OCI-LY3 (cell line): ENCODE measurements at regions not wholly inside any gene's neighbourhood (a gene's known extent, or its start where the extent isn't known, plus 50 kb on each side); places are given as distances from the start of the nearest gene placed in this dataset.

Source experiments
- H2AFZ ChIP-seq: fragments of 200-600, 300-600 bp; shearing (Covaris generic); 2 replicates; pipeline ENCODE4 v1.6.0; 2014; ENCODE audit warnings: antibody characterized with exemption, low read depth, low read length
- H3K27ac ChIP-seq: fragments of 200-600, 300-600 bp; sonication (generic); 2 replicates; pipeline ENCODE4 v1.5.1; 2014; ENCODE audit warnings: mild to moderate bottlenecking, low read length, moderate library complexity, mixed read lengths
- H3K27me3 ChIP-seq: fragments of 200-600, 300-600 bp; sonication (generic); 2 replicates; pipeline ENCODE4 v1.6.1; 2014; ENCODE audit warnings: low read depth, low read length, mixed read lengths
- H3K36me3 ChIP-seq: fragments of 200-600, 300-600 bp; sonication (generic); replicated peaks from 2 replicates; pipeline ENCODE3; 2014; ENCODE audit warnings: low read depth, low read length, mixed read lengths
- H3K4me1 ChIP-seq: fragments of 300-600, 200-600 bp; sonication (generic); 2 replicates; pipeline ENCODE4 v1.6.1; 2014; ENCODE audit warnings: low read length, mixed read lengths
- H3K4me2 ChIP-seq: fragments of 200-600, 300-600 bp; sonication (generic); 2 replicates; pipeline ENCODE4 v1.6.1; 2014; ENCODE audit warnings: low read length, mixed read lengths
- H3K4me3 ChIP-seq: fragments of 300-600, 200-600 bp; sonication (generic); 2 replicates; pipeline ENCODE4 v1.5.1; 2014; ENCODE audit warnings: antibody characterized with exemption, mild to moderate bottlenecking, low read length, moderate library complexity
- H3K79me2 ChIP-seq: fragments of 300-600, 200-600 bp; shearing (Covaris generic); 2 replicates; pipeline ENCODE4 v1.6.1; 2014; ENCODE audit warnings: mild to moderate bottlenecking, low read length, mixed read lengths
- H3K9ac ChIP-seq: fragments of 300-600, 200-600 bp; shearing (Covaris generic); 2 replicates; pipeline ENCODE4 v1.6.0; 2014; ENCODE audit warnings: mild to moderate bottlenecking, low read length, moderate library complexity
- H3K9me3 ChIP-seq: fragments of 200-600, 300-600 bp; shearing (Covaris generic); 2 replicates; pipeline ENCODE4 v1.6.1; 2014; ENCODE audit warnings: low read length, mixed read lengths; ENCODE audit not compliant: insufficient read depth
- H4K20me1 ChIP-seq: fragments of 200-600, 300-600 bp; sonication (generic); 2 replicates; pipeline ENCODE4 v1.6.1; 2016; ENCODE audit warnings: low read length, mixed read lengths; ENCODE audit not compliant: insufficient read depth
- EZH2phosphoT487 ChIP-seq: fragments of 200-600 bp; shearing (Covaris generic); IDR thresholded peaks from 2 replicates; pipeline ENCODE4 v1.6.1; 2018; ENCODE audit warnings: antibody characterized with exemption, mixed run types, low read depth
- TF ChIP-seq, protein P1 (sequence below): fragments of 200-600, 300-600 bp; sonication (generic); IDR thresholded peaks from 2 replicates; pipeline ENCODE4 v1.5.1; 2014; ENCODE audit warnings: antibody characterized with exemption, low read length, low read depth

DNA sequence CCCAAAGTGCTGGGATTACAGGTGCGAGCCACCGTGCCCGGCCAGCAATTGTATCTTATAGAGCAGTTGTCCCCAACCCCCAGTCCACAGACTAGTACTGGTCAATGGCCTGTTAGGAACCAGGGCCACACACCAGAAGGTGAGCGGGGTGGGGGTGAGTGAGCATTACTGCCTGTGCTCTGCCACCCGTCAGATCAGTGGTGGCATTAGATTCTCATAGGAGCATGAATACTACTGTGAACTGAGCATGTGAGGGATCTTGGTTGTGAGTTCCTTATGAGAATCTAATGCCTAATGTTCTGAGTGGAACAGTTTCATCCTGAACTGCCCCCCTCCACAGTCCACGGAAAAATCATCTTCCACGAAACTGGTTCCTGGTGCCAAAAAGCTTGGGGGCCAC is 328.0 kb upstream of the BOD1L1 start:
- H3K36me3 ChIP-seq: no peaks in the 10 kb centered on the region
- no peak overlapping the region for H2AFZ ChIP-seq
- no peak overlapping the region for H3K27ac ChIP-seq
- 0 out of 2 replicates have a peak, but pooled peaks cover 4% of the 10 kb centered on the region for H3K27me3 ChIP-seq
- H3K9me3 ChIP-seq: no peaks in the 10 kb centered on the region
- no peaks in the 10 kb centered on the region for H3K79me2 ChIP-seq
- H3K4me2 ChIP-seq: no peak overlapping the region
- H3K4me1 ChIP-seq: peaks cover 18% of the 10 kb centered on the region
- TF ChIP-seq, protein P1, sequence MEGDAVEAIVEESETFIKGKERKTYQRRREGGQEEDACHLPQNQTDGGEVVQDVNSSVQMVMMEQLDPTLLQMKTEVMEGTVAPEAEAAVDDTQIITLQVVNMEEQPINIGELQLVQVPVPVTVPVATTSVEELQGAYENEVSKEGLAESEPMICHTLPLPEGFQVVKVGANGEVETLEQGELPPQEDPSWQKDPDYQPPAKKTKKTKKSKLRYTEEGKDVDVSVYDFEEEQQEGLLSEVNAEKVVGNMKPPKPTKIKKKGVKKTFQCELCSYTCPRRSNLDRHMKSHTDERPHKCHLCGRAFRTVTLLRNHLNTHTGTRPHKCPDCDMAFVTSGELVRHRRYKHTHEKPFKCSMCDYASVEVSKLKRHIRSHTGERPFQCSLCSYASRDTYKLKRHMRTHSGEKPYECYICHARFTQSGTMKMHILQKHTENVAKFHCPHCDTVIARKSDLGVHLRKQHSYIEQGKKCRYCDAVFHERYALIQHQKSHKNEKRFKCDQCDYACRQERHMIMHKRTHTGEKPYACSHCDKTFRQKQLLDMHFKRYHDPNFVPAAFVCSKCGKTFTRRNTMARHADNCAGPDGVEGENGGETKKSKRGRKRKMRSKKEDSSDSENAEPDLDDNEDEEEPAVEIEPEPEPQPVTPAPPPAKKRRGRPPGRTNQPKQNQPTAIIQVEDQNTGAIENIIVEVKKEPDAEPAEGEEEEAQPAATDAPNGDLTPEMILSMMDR: no peak
- TF ChIP-seq EZH2phosphoT487: no peak
- no peak overlapping the region for H3K9ac ChIP-seq
- H3K4me3 ChIP-seq: no peak overlapping the region
- no peaks in the 10 kb centered on the region for H4K20me1 ChIP-seq

DNA sequence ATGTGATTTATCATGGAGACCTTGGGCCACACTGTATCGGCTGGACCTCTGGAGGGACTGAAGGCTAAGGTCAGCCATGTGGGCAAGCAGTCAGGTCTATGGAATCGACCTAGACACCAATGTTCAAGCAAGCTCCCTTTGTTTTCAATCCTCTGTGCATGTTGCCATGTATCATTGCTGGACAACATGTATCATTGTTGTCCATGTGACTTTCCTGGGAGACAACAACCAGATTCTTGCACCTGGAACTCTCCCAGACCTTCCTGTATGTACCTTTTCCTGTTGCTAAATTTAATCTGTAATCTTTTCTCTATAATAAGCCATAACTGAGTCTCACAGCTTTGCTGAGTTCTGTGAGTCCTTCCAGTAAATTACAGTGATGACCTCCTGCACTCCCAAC is 329.4 kb upstream of the BOD1L1 start:
- Histone ChIP-seq H3K9ac (no peak overlapping the region), H3K27me3 (0 out of 2 replicates have a peak, but pooled peaks cover 4% of the 10 kb centered on the region), H3K79me2 (no peaks in the 10 kb centered on the region), H4K20me1 (no peaks in the 10 kb centered on the region), H3K27ac (no peak overlapping the region), H3K4me2 (no peak overlapping the region), H3K36me3 (no peaks in the 10 kb centered on the region), H3K4me3 (no peak overlapping the region), H2AFZ (no peak overlapping the region), H3K4me1 (peaks cover 18% of the 10 kb centered on the region), H3K9me3 (no peaks in the 10 kb centered on the region)
- TF ChIP-seq EZH2phosphoT487: no peak
- TF ChIP-seq, protein P1: no peak

DNA sequence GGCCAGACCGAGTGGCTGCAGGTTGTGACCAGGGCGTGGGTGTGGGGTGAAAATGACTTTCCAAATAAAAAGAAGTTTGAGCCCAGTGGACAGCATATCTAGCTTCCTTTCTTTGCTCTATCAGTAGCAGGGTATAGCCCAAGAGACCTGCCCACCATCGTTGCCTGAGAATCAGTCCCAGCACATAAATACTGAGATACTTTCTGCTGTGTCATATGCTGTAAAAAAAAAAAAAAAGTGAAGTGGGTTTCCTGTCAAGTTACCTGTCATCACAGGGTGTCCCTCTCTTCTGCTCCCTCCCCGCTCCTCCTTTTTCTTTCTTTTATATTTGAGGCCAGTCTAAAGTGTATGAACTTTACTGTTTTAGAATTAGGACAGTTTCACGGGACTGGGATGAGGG is 330.3 kb upstream of the BOD1L1 start:
- peak overlapping the region; percentile 63 for H3K4me2 ChIP-seq
- no peaks in the 10 kb centered on the region for H4K20me1 ChIP-seq
- H3K4me1 ChIP-seq: peaks cover 18% of the 10 kb centered on the region
- no peaks in the 10 kb centered on the region for H3K9me3 ChIP-seq
- H3K9ac ChIP-seq: no peak overlapping the region
- H2AFZ ChIP-seq: no peak overlapping the region
- no peak overlapping the region for H3K4me3 ChIP-seq
- H3K27me3 ChIP-seq: 0 out of 2 replicates have a peak, but pooled peaks cover under 1% of the 10 kb centered on the region
- no peak overlapping the region for H3K27ac ChIP-seq
- H3K79me2 ChIP-seq: no peaks in the 10 kb centered on the region
- no peak for TF ChIP-seq EZH2phosphoT487
- TF ChIP-seq, protein P1: no peak
- no peaks in the 10 kb centered on the region for H3K36me3 ChIP-seq

DNA sequence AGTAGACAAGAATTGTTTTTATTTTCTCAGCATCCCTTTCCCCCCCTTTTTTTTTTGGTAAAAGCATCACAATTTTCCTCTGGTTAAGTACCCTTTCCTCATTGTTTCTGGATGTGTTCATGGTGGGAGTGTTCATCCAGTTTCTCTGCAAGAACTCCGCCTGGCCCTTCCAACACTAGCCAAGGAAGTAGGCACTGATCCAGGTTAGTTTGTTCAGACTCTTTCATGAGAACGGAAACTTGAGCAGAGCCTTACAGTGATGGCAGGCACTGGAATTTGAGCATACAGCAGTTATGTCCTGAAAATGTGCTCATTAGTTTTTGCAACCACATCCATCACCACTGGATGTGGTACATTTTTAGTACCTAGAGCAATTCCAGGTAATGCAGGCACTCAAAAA is 336.1 kb upstream of the BOD1L1 start:
- no peak overlapping the region for H3K4me2 ChIP-seq
- H3K4me1 ChIP-seq: peaks cover 6% of the 10 kb centered on the region
- no peaks in the 10 kb centered on the region for H3K27me3 ChIP-seq
- H3K9ac ChIP-seq: no peak overlapping the region
- no peaks in the 10 kb centered on the region for H4K20me1 ChIP-seq
- H3K9me3 ChIP-seq: no peaks in the 10 kb centered on the region
- no peaks in the 10 kb centered on the region for H3K36me3 ChIP-seq
- H2AFZ ChIP-seq: no peak overlapping the region
- TF ChIP-seq, protein P1: no peak
- no peak for TF ChIP-seq EZH2phosphoT487
- no peak overlapping the region for H3K27ac ChIP-seq
- H3K79me2 ChIP-seq: no peaks in the 10 kb centered on the region
- no peak overlapping the region for H3K4me3 ChIP-seq
